K562 (cell line): ENCODE measurements at regions not wholly inside any gene's neighbourhood (a gene's known extent, or its start where the extent isn't known, plus 50 kb on each side); places are given as distances from the start of the nearest gene placed in this dataset.

Experiments
- ARHGAP35 ChIP-seq: fragments of 450-650 bp; IDR thresholded peaks from 2 replicates; pipeline ENCODE4 v1.6.1; 2018; ENCODE audit not compliant: partially characterized antibody
- CHD2 ChIP-seq: IDR thresholded peaks from 2 replicates; pipeline ENCODE4 v1.6.1; 2011; ENCODE audit warnings: low read depth, low read length
- NBN ChIP-seq: fragments of 450-650 bp; IDR thresholded peaks from 2 replicates; pipeline ENCODE4 v1.6.1; 2016; ENCODE audit warnings: low read depth, mild to moderate bottlenecking
- RBFOX2 ChIP-seq: fragments of 200-400 bp; formaldehyde crosslinking; IDR thresholded peaks from 2 replicates; pipeline ENCODE4 v1.6.1; 2017; ENCODE audit warnings: low read depth, mild to moderate bottlenecking, low read length, moderate library complexity
- REST ChIP-seq, 2 experiments: fragments of 450-650 bp; formaldehyde crosslinking in 1 of 2; IDR thresholded peaks; 2 replicates each; pipeline versions ENCODE4 v1.4.0 to v1.6.1; 2014 to 2020; ENCODE audit warnings: mild to moderate bottlenecking in 2 of 2, borderline replicate concordance in 1 of 2, low read depth in 1 of 2
- SP1 ChIP-seq: sonication (generic); formaldehyde crosslinking; IDR thresholded peaks from 2 replicates; pipeline ENCODE4 v1.8.1; 2022; ENCODE audit warnings: mild to moderate bottlenecking, missing genetic modification reagents
- SREBF1 ChIP-seq: fragments of 150-350 bp; IDR thresholded peaks from 2 replicates; pipeline ENCODE4 v1.6.1; 2014; ENCODE audit warnings: antibody characterized with exemption, low read depth, low read length, borderline replicate concordance
- TAF1 ChIP-seq: IDR thresholded peaks from 2 replicates; pipeline ENCODE4 v1.6.1; 2011; ENCODE audit warnings: mild to moderate bottlenecking, low read length, moderate library complexity; ENCODE audit not compliant: insufficient read depth, control insufficient read depth, severe bottlenecking; ENCODE audit errors: extremely low read depth

GRCh38 chr12:90888316-90888715, 66.7 kb downstream of the CCER1 start:
- TF ChIP-seq NBN: no peak
- TF ChIP-seq RBFOX2: no peak
- no peak for TF ChIP-seq SP1 (CRISPR knock-in tag)
- TF ChIP-seq ARHGAP35: no peak
- TF ChIP-seq SREBF1: no peak
- TF ChIP-seq REST (IDR thresholded peaks at IDR 0.05; ENCODE audit: borderline replicate concordance): no peak
- no peak for TF ChIP-seq REST (CRISPR knock-in tag; IDR thresholded peaks at IDR 0.05; ENCODE audit: low read depth)
- TF ChIP-seq CHD2: no peak
- no peak for TF ChIP-seq TAF1
